ENCODE measurements at regions not wholly inside any gene's neighbourhood (a gene's known extent, or its start where the extent isn't known, plus 50 kb on each side); places are given as distances from the start of the nearest gene placed in this dataset.
"Not testable (repeated sequence)": the region's sequence is repeated elsewhere in the genome, so short reads cannot be mapped to it uniquely, and the experiment has no call there.

- not testable (repeated sequence) for TF ChIP-seq CTCF, POLR2A (IDR thresholded peaks at IDR 0.05)
Observed at GRCh38 chr1:214095896-214096295, 108.1 kb downstream of the PROX1 start.

Measured in Peyer's patch (tissue), 4 donors.